LNCaP clone FGC (cell line): ENCODE measurements at regions not wholly inside any gene's neighbourhood (a gene's known extent, or its start where the extent isn't known, plus 50 kb on each side); places are given as distances from the start of the nearest gene placed in this dataset.

Source experiments
- DNase-seq: peaks from one replicate; pipeline ENCODE4 v3.0.0-alpha.2; 2011; ENCODE audit warnings: low read depth
- H3K4me3 ChIP-seq: 2 replicates; pipeline ENCODE4 v1.5.1; 2011; ENCODE audit warnings: mild to moderate bottlenecking, low read depth, low read length, control low read depth
- CTCF ChIP-seq: IDR thresholded peaks from 2 replicates; pipeline ENCODE4 v1.5.1; 2012; ENCODE audit warnings: mild to moderate bottlenecking; ENCODE audit not compliant: control insufficient read depth, insufficient read depth; ENCODE audit errors: extremely low read depth

GRCh38 chr3:29156086-29156715 lies 124.7 kb upstream of the RBMS3 start:
- no peak for DNase-seq
- no peak for TF ChIP-seq CTCF
- no peak overlapping the region for H3K4me3 ChIP-seq

GRCh38 chr3:29164825-29165224 lies 116.0 kb upstream of the RBMS3 start:
- DNase-seq = no peak
- H3K4me3 ChIP-seq = no peak overlapping the region
- no peak for TF ChIP-seq CTCF

- TF ChIP-seq CTCF = no peak
- DNase-seq = no peak
- no peak overlapping the region for H3K4me3 ChIP-seq
These were observed 113.7 kb upstream of the RBMS3 start for GRCh38 chr3:29167180-29167579.

GRCh38 chr3:29168081-29168480 lies 112.8 kb upstream of the RBMS3 start:
- no peak for TF ChIP-seq CTCF
- H3K4me3 ChIP-seq = no peak overlapping the region
- no peak for DNase-seq

GRCh38 chr3:29168696-29169095 lies 112.2 kb upstream of the RBMS3 start:
- no peak for DNase-seq
- no peak for TF ChIP-seq CTCF
- no peak overlapping the region for H3K4me3 ChIP-seq

GRCh38 chr3:29169451-29169850 lies 111.4 kb upstream of the RBMS3 start:
- no peak for TF ChIP-seq CTCF
- no peak for DNase-seq
- no peak overlapping the region for H3K4me3 ChIP-seq

GRCh38 chr3:29171043-29171990 lies 109.6 kb upstream of the RBMS3 start:
- DNase-seq = no peak
- TF ChIP-seq CTCF = no peak
- H3K4me3 ChIP-seq = no peak overlapping the region
